ENCODE measurements at regions not wholly inside any gene's neighbourhood (a gene's known extent, or its start where the extent isn't known, plus 50 kb on each side); places are given as distances from the start of the nearest gene placed in this dataset.

DNA sequence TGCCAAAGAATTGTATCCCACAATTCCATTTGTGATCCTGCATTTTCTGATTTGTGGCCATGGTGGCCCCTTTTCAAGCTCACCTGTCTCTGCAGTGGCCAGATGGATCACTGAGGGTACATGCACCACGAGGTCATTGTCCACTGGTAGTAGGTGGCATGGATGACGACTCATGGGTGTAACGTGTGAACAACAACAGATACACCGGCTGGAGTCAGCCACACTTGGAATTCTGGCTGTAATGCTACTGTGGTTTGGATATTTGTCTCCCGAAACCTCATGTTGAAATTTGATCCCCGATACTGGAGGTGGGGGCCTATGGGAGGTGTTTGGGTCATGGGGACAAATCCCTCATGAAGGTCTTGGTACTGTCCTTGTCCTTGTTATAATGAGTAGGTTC lies 102.2 kb upstream of the TAF1B start:
- TF ChIP-seq, protein P1, sequence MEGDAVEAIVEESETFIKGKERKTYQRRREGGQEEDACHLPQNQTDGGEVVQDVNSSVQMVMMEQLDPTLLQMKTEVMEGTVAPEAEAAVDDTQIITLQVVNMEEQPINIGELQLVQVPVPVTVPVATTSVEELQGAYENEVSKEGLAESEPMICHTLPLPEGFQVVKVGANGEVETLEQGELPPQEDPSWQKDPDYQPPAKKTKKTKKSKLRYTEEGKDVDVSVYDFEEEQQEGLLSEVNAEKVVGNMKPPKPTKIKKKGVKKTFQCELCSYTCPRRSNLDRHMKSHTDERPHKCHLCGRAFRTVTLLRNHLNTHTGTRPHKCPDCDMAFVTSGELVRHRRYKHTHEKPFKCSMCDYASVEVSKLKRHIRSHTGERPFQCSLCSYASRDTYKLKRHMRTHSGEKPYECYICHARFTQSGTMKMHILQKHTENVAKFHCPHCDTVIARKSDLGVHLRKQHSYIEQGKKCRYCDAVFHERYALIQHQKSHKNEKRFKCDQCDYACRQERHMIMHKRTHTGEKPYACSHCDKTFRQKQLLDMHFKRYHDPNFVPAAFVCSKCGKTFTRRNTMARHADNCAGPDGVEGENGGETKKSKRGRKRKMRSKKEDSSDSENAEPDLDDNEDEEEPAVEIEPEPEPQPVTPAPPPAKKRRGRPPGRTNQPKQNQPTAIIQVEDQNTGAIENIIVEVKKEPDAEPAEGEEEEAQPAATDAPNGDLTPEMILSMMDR (IDR thresholded peaks at IDR 0.05; ENCODE audit: borderline replicate concordance, extremely low read depth, low read length, poor library complexity, severe bottlenecking): no peak
- TF ChIP-seq EZH2 (IDR thresholded peaks at IDR 0.05; ENCODE audit: borderline replicate concordance, low read depth, low read length, severe bottlenecking): no peak
